ENCODE measurements at regions not wholly inside any gene's neighbourhood (a gene's known extent, or its start where the extent isn't known, plus 50 kb on each side); places are given as distances from the start of the nearest gene placed in this dataset.
"Not testable (repeated sequence)": the region's sequence is repeated elsewhere in the genome, so short reads cannot be mapped to it uniquely, and the experiment has no call there.

DNA sequence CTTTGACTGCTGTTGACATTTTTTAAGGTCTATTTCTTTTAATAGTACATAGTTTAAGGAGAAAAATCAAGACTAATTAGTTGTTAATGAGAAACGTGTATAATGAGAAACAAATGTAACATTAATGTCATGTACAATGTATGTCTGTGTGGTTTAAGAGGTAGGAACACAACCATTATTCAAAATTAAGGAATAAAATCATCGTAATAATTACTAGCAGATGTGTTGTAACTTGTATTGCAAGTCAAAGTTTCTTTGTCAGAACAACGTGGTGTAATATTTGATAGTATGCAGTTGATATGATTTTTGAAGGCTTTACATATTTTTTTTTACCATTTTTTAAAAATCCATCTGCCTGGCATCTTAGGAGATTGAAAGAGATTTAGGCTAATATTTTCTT is 120.2 kb upstream of the ARRDC3 start:
- DNase-seq, result no peak

- no peak for DNase-seq
Observed at GRCh38 chr5:91500758-91501157, 117.6 kb upstream of the ARRDC3 start.

- no peak for DNase-seq
Observed at GRCh38 chr5:91499943-91500531, 116.9 kb upstream of the ARRDC3 start.

DNA sequence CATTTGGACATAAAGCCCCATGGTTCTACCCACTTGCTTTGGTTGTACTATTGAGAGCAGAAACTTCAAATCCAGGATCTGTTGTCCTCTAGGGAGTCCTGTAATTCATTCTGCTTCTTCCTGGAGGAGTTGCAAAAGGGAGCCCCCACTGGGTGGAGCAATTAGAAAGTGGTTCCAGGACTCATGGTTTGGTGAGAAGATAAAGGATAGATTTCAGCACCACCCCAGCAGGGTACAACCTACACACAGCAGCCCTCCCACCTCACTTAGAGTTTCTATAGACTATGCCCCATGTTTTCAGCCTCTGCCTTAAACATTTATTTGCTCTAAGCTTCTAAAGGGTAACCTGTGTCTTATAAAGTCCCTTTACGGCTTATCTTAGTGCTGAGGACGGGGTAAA is 112.6 kb upstream of the ARRDC3 start:
- DNase-seq, result no peak

DNA sequence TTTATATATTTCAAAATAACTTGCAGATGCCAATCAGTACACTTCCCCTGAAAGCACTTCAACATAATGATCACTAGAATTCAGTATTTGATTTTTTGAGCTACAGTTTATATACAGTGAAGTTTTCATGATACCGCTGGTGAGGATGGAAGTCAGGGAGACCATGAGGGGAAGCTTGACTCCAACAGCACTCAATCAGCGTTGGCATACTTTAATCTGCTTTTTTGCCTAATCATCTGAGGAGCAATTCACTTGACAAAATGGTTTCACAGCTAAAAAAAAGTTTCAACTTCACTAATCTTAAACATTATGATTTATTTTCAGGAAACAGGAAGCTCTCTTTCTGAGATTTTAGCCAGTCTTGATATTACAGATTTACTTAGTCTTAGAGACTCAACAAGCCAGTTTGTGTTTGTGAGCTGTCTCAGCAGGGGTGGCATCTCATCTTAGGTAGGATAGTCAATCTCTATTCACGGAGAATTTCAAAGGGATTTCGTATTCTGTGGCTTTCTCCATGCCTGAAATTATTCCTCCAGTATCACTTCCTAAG is 111.4 kb upstream of the ARRDC3 start:
- no peak for DNase-seq

GRCh38 chr5:91493086-91493485 is 110.0 kb upstream of the ARRDC3 start:
- DNase-seq, result no peak

GRCh38 chr5:91491229-91491628 is 108.1 kb upstream of the ARRDC3 start:
- no peak for DNase-seq

- no peak for DNase-seq
Observed at GRCh38 chr5:91490316-91490715, 107.2 kb upstream of the ARRDC3 start.

- DNase-seq, result no peak
Observed at GRCh38 chr5:91487420-91487819, 104.3 kb upstream of the ARRDC3 start.

DNA sequence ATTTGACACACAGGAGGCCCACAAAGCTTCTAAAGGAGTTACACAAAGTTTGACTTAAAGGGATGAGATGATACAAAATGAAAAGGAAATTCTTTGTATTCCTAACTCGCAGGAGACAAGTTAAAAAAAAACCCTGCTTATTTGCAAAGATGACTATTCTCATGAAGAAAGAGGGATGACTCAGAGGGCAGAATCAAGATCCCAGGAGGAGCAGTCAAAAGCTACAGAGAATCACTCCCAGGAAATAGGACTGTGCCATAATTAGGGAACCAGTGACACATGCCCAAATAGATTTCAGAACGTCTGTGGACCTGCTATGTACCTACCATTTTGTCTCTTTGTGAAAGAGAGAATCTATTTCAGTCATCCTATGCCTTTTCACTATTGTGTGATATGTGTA is 103.5 kb upstream of the ARRDC3 start:
- DNase-seq, result no peak

DNA sequence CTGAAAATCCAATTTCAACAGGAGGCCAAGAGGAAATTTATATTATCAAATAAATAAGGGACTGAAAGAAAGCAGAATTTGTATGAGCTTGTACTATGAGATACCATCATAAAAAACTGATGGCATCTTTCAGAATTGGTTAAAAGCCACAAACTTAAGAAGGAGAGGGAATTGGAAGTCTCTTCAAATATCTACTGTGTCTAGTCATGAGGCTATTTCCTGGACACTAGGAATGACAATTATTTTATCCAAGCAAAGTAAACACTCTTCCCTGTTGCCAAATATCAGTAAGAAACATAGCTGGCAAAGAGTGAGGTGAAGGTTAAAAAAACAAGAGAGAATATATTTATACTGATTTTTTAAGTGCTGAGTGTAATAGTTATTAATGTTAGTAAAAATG is 101.5 kb upstream of the ARRDC3 start:
- no peak for DNase-seq

- DNase-seq, result not testable (repeated sequence)
Observed at GRCh38 chr5:91479376-91479775, 96.3 kb upstream of the ARRDC3 start.

DNA sequence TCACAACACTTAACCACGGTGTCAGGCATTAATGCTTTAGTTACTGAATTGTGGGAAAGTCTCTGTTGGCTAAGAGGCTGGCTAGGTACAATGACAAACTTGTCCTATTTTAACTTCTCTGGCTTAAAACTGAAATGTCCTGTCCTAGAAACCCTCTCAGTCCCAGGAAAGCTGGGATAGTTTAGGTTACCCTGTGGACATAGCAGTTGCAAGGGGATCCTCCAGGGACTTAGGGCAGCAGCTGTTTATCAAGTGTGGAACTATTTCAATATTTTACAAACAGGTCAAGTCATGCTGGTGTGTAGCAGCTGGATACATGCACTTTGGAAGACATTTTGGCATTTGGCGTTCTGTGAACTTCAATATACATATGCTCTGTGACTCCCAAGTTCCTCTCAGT is 95.0 kb upstream of the ARRDC3 start:
- no peak for DNase-seq

- DNase-seq, result no peak
Observed at GRCh38 chr5:91477408-91477807, 94.3 kb upstream of the ARRDC3 start.

- no peak for DNase-seq
Observed at GRCh38 chr5:91474201-91474600, 91.1 kb upstream of the ARRDC3 start.

GRCh38 chr5:91472631-91473030 is 89.5 kb upstream of the ARRDC3 start:
- no peak for DNase-seq

- no peak for DNase-seq
Observed at GRCh38 chr5:91469517-91470165, 86.5 kb upstream of the ARRDC3 start.

DNA sequence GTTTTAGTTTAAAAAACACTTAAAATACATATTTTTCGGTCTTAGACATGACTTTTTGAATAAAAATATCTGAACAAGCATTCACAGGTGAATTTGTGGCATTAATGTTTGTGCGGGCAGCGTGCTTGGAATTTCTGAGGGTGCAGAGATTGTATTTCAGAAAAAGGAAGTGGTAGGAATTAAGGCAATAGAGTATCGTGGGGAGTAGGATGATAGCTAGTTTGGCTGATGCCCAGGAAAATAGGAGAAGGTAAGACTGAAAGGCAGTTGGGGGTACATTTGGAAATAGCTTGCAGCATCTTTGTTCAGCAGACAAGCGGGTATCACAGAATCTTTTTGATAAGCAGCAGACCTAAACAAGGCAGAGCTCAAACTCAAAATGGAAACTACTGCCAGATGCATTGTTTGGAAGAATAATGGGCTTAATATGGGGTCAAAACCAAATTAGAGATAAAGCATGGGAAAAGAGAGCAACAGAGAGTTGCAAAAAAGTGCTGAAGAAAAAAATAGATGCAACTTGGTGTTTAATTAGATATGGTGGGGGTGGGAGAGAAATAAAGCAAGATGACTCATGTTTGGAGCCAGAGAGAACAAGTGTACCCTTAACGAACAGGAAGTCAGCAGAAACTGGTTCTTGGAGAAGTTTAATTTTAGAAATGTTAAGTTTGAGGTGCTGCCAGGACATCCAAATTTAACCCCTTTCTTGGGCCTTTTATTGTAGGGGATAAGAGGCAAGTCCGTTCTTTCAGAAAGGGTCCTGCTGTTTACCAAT is 85.7 kb upstream of the ARRDC3 start:
- DNase-seq, result no peak

DNA sequence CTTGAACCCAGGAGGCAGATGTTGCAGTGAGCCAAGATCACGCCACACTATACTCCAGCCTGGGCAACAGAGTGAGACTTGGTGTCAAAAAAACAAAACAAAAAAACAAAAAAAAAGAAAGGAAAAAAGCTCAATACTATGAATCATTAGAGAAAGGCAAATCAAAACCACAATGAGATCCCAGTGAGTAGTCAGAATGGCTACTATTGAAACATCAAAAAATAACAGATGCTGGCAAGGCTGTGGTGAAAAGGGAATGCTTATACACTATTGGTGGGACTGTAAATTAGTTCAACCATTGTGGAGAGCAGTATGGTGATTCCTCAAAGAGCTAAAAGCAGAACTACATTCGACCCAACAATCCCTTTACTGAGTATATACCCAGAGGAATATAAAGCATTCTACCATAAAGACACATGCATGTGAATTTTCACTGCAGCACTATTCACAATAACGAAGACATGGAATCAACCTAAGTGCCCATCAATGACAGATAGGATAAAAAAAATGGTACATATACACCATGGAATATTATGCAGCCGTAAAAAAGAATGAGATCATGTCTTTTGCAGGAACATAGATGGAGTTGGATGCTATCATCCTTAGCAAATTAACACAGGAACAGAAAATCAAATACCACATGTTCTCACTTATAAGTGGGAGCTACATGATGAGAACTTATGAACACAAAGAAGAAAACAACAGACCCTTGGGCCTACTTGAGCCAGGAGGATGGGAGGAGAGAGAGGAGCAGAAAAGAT is 81.9 kb upstream of the ARRDC3 start:
- DNase-seq, result no peak

GRCh38 chr5:91457681-91458058 is 74.6 kb upstream of the ARRDC3 start:
- no peak for DNase-seq

DNA sequence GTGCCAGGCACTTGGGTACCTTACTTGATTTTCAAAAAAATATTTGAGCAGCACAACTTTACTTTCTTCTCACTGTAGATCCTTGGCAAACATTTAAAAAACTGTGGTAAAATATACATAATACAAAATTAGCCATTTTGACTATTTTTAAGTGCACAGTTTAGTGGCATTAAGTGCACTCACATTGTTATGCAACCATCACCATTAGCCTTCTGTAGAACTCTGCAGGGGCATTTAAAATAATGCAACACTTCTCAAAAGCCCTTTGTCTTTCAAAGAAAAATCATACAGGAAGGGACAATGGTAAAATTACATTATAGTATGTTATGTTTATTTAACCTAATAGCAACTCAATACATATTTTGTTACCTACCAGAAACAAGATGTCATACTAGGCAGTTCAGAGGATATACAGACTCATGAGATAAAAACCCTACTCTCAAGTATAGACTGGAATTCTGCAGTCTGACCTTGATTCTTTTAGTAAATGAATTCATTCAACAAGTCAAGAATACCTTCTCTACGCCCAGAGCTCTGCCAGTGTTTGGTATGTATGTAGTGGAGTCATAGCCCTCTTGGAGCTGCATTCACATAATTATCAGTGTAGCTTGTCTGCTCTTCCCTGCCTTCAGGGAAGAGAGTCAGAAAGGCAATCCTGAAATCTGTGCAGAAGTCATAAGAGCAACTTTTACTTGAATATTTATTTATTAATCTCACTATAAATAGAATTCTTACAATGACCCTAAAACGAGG is 74.0 kb upstream of the ARRDC3 start:
- no peak for DNase-seq

DNA sequence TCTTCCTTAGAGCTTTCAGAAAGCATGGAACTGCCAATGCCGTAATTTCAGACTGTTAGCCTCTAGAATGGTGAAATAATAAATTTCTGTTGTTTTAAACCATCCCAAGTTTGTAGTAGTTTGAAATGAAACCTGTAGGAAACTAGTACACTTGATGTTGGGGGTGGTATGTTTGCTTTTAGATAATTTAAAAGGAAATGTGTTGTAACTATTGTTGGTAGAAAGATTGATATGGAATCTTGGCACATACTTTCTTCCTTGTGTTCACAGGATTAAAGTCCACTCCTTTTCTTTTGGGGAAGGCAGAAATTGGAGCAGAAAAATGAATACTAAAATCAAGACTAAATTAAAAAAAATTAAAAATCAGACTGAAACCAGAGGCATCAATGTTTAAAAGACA is 66.0 kb upstream of the ARRDC3 start:
- DNase-seq, result no peak

DNA sequence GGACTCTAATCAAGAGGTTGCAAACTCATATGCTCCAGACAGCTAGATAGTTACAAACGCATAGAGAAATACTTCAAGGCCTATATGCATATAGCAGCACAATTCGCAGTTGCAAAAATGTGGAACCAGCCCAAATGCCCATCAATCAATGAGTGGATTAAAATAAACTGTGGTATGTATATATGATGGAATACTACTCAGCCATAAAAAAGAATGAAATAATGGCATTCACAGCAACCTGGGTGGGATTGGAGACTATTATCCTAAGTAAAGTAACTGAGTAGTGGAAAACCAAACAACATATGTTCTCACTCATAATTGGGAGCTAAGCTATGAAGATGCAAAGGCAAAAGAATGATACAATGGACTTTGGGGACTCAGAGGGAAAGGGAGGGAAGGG is 65.0 kb upstream of the ARRDC3 start:
- not testable (repeated sequence) for DNase-seq
